Stomach (tissue), 4 donors: ENCODE measurements at regions not wholly inside any gene's neighbourhood (a gene's known extent, or its start where the extent isn't known, plus 50 kb on each side); places are given as distances from the start of the nearest gene placed in this dataset.

Experiments used
- EP300 ChIP-seq: sonication (generic); formaldehyde crosslinking; IDR thresholded peaks from one replicate; pipeline ENCODE4 v1.6.1; 2017; ENCODE audit warnings: antibody characterized with exemption
- TF ChIP-seq, protein P1 (sequence below), 7 experiments: fragments of 450-650 bp in 4 of 7; fragments of 200-600 bp in 3 of 7; sonication (generic) in 3 of 7; IDR thresholded peaks; one replicate each; pipeline ENCODE4 v1.5.1; 2016 to 2019; ENCODE audit warnings: antibody characterized with exemption in 7 of 7, control low read depth in 2 of 7, mild to moderate bottlenecking in 1 of 7

DNA sequence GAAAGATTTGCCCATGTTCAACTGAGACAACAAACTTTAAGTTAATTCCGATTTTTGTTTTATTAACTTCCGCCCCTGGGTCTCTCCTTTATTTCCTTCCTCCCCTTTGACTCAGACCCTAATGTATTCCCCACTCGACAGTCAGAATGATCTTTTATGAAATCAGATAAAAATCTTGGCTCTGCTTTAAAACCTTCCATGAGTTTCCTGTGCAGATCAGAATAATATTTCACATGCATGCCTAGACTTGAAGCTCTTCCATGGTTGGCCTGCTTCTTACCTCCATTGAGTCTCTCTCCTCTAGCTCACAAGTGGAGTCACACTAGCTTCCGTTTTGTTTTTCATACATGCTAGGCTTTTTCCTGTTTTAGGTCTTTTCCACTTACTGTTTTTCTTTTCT, 116.8 kb upstream of the SPATA16 start:
- TF ChIP-seq, protein P1, sequence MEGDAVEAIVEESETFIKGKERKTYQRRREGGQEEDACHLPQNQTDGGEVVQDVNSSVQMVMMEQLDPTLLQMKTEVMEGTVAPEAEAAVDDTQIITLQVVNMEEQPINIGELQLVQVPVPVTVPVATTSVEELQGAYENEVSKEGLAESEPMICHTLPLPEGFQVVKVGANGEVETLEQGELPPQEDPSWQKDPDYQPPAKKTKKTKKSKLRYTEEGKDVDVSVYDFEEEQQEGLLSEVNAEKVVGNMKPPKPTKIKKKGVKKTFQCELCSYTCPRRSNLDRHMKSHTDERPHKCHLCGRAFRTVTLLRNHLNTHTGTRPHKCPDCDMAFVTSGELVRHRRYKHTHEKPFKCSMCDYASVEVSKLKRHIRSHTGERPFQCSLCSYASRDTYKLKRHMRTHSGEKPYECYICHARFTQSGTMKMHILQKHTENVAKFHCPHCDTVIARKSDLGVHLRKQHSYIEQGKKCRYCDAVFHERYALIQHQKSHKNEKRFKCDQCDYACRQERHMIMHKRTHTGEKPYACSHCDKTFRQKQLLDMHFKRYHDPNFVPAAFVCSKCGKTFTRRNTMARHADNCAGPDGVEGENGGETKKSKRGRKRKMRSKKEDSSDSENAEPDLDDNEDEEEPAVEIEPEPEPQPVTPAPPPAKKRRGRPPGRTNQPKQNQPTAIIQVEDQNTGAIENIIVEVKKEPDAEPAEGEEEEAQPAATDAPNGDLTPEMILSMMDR (IDR thresholded peaks at IDR 0.05) = no peak
- TF ChIP-seq EP300 = no peak
